ENCODE measurements at regions not wholly inside any gene's neighbourhood (a gene's known extent, or its start where the extent isn't known, plus 50 kb on each side); places are given as distances from the start of the nearest gene placed in this dataset.

- no peak for TF ChIP-seq POLR2A (IDR thresholded peaks at IDR 0.05)
- TF ChIP-seq CTCF (IDR thresholded peaks at IDR 0.05): no peak
- TF ChIP-seq POLR2AphosphoS5 (IDR thresholded peaks at IDR 0.05): peak in 1 of 3 donors; percentile 75
Measured at GRCh38 chr17:77453613-77454241, 313.0 kb downstream of the SEC14L1 start.

Measured in stomach (tissue), 4 donors.